GM06990 (cell line): ENCODE measurements at regions not wholly inside any gene's neighbourhood (a gene's known extent, or its start where the extent isn't known, plus 50 kb on each side); places are given as distances from the start of the nearest gene placed in this dataset.
"Not testable (repeated sequence)": the region's sequence is repeated elsewhere in the genome, so short reads cannot be mapped to it uniquely, and the experiment has no call there.

Source experiments
- DNase-seq: peaks from one replicate; pipeline ENCODE4 v3.0.0-alpha.2; 2011; ENCODE audit not compliant: insufficient read length; ENCODE audit errors: extremely low read depth
- H3K27me3 ChIP-seq: replicated peaks from 2 replicates; pipeline ENCODE4 v1.6.0; 2011; ENCODE audit warnings: low read length; ENCODE audit not compliant: control insufficient read depth, insufficient read depth
- H3K36me3 ChIP-seq: 2 replicates; pipeline ENCODE4 v1.5.1; 2011; ENCODE audit warnings: low read length; ENCODE audit not compliant: control insufficient read depth, insufficient read depth
- H3K4me3 ChIP-seq: replicated peaks from 2 replicates; pipeline ENCODE4 v1.5.1; 2011; ENCODE audit warnings: low read depth, mild to moderate bottlenecking, control low read depth, low read length
- CTCF ChIP-seq: IDR thresholded peaks from 2 replicates; pipeline ENCODE4 v1.5.1; 2011; ENCODE audit warnings: low read length, control low read depth, mild to moderate bottlenecking, inconsistent platforms; ENCODE audit not compliant: insufficient read depth, poor library complexity, severe bottlenecking

GRCh38 chr15:29978411-29979382 is 104.1 kb upstream of the GOLGA8J start:
- DNase-seq, result no peak
- Histone ChIP-seq H3K4me3 (no peak overlapping the region), H3K36me3 (no peaks in the 10 kb centered on the region), H3K27me3 (no peaks in the 10 kb centered on the region)
- no peak for TF ChIP-seq CTCF

GRCh38 chr15:29974056-29974455 is 108.7 kb upstream of the GOLGA8J start:
- not testable (repeated sequence) for H3K36me3 ChIP-seq, DNase-seq, H3K4me3 ChIP-seq, H3K27me3 ChIP-seq

GRCh38 chr15:29972051-29972450 is 110.7 kb upstream of the GOLGA8J start:
- Histone ChIP-seq H3K27me3 (no peaks in the 10 kb centered on the region), H3K4me3 (no peak overlapping the region), H3K36me3 (no peaks in the 10 kb centered on the region)
- no peak for TF ChIP-seq CTCF
- no peak for DNase-seq

- Histone ChIP-seq H3K4me3 (no peak overlapping the region), H3K36me3 (no peaks in the 10 kb centered on the region), H3K27me3 (no peaks in the 10 kb centered on the region)
- DNase-seq, result no peak
- TF ChIP-seq CTCF, result no peak
Measured at GRCh38 chr15:29970402-29970695, 112.4 kb upstream of the GOLGA8J start.

GRCh38 chr15:29969562-29970401 is 113.0 kb upstream of the GOLGA8J start:
- Histone ChIP-seq H3K36me3 (no peaks in the 10 kb centered on the region), H3K27me3 (no peaks in the 10 kb centered on the region), H3K4me3 (no peak overlapping the region)
- no peak for TF ChIP-seq CTCF
- no peak for DNase-seq
